ENCODE measurements at regions not wholly inside any gene's neighbourhood (a gene's known extent, or its start where the extent isn't known, plus 50 kb on each side); places are given as distances from the start of the nearest gene placed in this dataset.

DNA sequence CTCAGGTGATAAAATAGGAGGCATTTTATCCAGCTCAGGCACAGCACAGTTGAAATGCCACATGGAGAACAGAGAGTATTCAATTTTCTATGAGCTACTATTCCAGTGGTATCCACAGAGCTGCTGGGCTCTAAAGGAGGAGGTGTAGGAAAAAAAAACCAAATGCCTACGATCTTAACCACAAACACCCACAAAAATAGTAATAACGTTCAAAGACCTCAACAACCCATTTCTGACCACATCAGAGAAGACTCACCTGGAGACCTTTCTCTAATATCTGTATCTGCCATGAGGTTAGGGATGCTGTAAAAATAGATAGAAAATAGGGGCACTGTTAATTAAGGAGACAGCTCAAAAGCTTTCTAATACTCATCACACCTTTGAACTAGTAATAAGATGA is 294.6 kb upstream of the PARD3B start (continued):
- TF ChIP-seq ZNF462 (CRISPR knock-in tag; IDR thresholded peaks at IDR 0.05) = no peak
- no peak for TF ChIP-seq EZH2 (IDR thresholded peaks at IDR 0.05; ENCODE audit: low read depth, unreplicated experiment)
- TF ChIP-seq STAT1 (IDR thresholded peaks at IDR 0.05; ENCODE audit: unreplicated experiment) = no peak
- no peak for TF ChIP-seq POLR2AphosphoS5 (IDR thresholded peaks at IDR 0.05; ENCODE audit: low read depth)
- TF ChIP-seq, protein P1, sequence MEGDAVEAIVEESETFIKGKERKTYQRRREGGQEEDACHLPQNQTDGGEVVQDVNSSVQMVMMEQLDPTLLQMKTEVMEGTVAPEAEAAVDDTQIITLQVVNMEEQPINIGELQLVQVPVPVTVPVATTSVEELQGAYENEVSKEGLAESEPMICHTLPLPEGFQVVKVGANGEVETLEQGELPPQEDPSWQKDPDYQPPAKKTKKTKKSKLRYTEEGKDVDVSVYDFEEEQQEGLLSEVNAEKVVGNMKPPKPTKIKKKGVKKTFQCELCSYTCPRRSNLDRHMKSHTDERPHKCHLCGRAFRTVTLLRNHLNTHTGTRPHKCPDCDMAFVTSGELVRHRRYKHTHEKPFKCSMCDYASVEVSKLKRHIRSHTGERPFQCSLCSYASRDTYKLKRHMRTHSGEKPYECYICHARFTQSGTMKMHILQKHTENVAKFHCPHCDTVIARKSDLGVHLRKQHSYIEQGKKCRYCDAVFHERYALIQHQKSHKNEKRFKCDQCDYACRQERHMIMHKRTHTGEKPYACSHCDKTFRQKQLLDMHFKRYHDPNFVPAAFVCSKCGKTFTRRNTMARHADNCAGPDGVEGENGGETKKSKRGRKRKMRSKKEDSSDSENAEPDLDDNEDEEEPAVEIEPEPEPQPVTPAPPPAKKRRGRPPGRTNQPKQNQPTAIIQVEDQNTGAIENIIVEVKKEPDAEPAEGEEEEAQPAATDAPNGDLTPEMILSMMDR (conservative IDR thresholded peaks at IDR 0.05; ENCODE audit: low read depth in 2 of 2) = no peak

DNA sequence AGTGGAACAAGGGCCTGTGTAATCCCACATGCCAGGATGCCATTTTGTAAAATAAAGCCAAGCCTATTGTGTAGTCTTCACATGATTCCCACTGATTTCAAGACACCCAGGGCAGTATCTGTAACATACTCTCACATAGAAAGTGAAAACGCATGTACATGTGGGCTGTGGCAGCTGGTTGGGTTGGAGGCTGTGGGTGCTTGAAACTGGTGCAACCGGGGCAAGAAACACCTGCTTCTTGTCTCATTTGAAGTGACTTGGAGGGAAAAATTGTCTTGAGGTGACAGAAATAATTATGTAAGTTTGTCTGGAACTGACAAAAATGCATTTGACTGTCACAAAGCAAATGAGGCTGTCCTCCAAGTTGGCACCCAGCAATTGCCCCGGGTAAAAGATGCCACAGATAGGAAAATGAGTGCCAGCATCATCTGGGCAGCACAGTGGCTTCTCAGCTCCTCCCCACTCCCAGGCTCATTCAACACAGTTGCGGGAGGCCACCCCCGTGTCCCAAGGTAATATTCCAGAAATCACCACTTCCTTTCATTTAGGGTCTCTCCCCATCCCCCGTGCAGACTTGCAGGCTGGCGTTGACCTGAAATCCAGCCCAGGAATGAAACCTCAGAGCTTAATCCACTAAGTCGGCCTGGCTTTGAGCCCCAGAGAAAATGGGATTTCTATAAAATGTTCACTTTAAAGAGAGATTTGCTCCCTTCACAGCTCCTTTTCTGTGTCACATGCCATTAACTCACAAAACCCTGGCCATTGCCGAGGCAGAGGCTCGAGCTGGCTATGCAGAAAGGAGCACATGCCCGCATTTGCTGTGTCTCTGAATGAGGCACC is 293.9 kb upstream of the PARD3B start:
- Histone ChIP-seq H3K4me3 (no peak overlapping the region), H3K27me3 (ENCODE audit: insufficient read depth) (no peaks in the 10 kb centered on the region), H3K79me2 (replicated peaks; ENCODE audit: insufficient read depth) (no peaks in the 10 kb centered on the region), H2AFZ (no peak overlapping the region; the same call in 1 of the 2 replicates), H3K9me2 (ENCODE audit: insufficient read depth) (peaks cover 3% of the 10 kb centered on the region; the same call in 1 of the 2 replicates), H3K36me3 (ENCODE audit: insufficient read depth) (no peaks in the 10 kb centered on the region), H3F3A (replicated peaks; ENCODE audit: low read depth) (no peaks in the 10 kb centered on the region), H3K4me2 (no peak overlapping the region), H3K27ac (ENCODE audit: low read depth) (no peak overlapping the region), H4K20me1 (replicated peaks; ENCODE audit: insufficient read depth) (no peaks in the 10 kb centered on the region), H3K4me1 (ENCODE audit: insufficient read depth) (no peaks in the 10 kb centered on the region)
- Mint-ChIP-seq H3K27me3 (ENCODE audit: insufficient read depth, low read depth, poor library complexity) (peaks cover 3% of the 10 kb centered on the region), H3K4me1 (peaks cover 6% of the 10 kb centered on the region), H3K27ac (no peak overlapping the region), H3K36me3 (ENCODE audit: low read depth) (no peaks in the 10 kb centered on the region), H3K9me3 (no peaks in the 10 kb centered on the region), H3K4me3 (no peak overlapping the region)
- no peak for ATAC-seq
- no peak for TF ChIP-seq CREB1 (CRISPR knock-in tag; IDR thresholded peaks at IDR 0.05; ENCODE audit: low read depth)
- TF ChIP-seq EZH2phosphoT487 (IDR thresholded peaks at IDR 0.05; ENCODE audit: unreplicated experiment) = no peak
- TF ChIP-seq, protein P1 (conservative IDR thresholded peaks at IDR 0.05; ENCODE audit: low read depth in 2 of 2) = no peak
- no peak for DNase-seq (ENCODE audit: low spot score)

Measured in GM23338 (cell line).